Epithelial cell of esophagus (primary cell): ENCODE measurements at regions not wholly inside any gene's neighbourhood (a gene's known extent, or its start where the extent isn't known, plus 50 kb on each side); places are given as distances from the start of the nearest gene placed in this dataset.

Experiments used
- DNase-seq: peaks from one replicate; pipeline ENCODE4 v3.0.0; 2010; ENCODE audit warnings: low read depth
- H3K4me3 ChIP-seq: 2 replicates; pipeline ENCODE4 v1.5.1; 2011; ENCODE audit warnings: mild to moderate bottlenecking, low read length, control low read depth
- TF ChIP-seq, protein P1 (sequence below): IDR thresholded peaks from 2 replicates; pipeline ENCODE4 v1.5.1; 2011; ENCODE audit warnings: low read depth, mild to moderate bottlenecking, low read length, control low read depth, inconsistent platforms; ENCODE audit not compliant: insufficient read depth; ENCODE audit errors: missing control alignments

- H3K4me3 ChIP-seq: no peak overlapping the region
- TF ChIP-seq, protein P1, sequence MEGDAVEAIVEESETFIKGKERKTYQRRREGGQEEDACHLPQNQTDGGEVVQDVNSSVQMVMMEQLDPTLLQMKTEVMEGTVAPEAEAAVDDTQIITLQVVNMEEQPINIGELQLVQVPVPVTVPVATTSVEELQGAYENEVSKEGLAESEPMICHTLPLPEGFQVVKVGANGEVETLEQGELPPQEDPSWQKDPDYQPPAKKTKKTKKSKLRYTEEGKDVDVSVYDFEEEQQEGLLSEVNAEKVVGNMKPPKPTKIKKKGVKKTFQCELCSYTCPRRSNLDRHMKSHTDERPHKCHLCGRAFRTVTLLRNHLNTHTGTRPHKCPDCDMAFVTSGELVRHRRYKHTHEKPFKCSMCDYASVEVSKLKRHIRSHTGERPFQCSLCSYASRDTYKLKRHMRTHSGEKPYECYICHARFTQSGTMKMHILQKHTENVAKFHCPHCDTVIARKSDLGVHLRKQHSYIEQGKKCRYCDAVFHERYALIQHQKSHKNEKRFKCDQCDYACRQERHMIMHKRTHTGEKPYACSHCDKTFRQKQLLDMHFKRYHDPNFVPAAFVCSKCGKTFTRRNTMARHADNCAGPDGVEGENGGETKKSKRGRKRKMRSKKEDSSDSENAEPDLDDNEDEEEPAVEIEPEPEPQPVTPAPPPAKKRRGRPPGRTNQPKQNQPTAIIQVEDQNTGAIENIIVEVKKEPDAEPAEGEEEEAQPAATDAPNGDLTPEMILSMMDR: no peak
- no peak for DNase-seq
Measured at GRCh38 chr2:42984617-42985016, 192.2 kb upstream of the HAAO start.

GRCh38 chr2:42984081-42984480 is 191.7 kb upstream of the HAAO start:
- DNase-seq: no peak
- H3K4me3 ChIP-seq: no peak overlapping the region
- TF ChIP-seq, protein P1: no peak

GRCh38 chr2:42980764-42981416 is 188.5 kb upstream of the HAAO start:
- DNase-seq: no peak
- TF ChIP-seq, protein P1: no peak
- no peak overlapping the region for H3K4me3 ChIP-seq

- no peak overlapping the region for H3K4me3 ChIP-seq
- TF ChIP-seq, protein P1: no peak
- DNase-seq: no peak
Measured at GRCh38 chr2:42979870-42980763, 187.7 kb upstream of the HAAO start.

DNA sequence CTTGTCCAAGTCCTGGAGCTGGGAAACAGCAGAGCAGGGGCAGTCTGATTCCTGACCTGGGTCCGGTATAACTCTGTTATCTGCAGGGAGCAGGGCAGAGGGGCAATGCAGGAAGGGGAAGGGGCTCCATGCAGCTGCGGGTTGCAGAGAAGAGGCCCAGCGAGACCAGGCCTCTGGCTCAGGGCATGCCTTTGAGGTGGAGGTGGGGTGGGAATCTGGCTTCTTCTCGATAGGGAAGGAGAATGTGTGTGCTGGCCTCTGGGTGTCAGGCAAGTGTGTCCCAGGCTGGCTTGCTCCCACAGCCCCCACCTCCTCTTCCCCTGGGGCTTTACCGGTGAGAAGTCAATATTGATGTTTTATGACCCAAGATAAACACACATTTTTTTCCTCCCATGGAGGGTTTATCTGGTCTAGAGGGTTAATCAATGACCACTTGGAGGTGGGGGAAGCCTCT is 187.1 kb upstream of the HAAO start:
- H3K4me3 ChIP-seq: no peak overlapping the region
- DNase-seq: no peak
- TF ChIP-seq, protein P1: no peak

GRCh38 chr2:42978887-42979415 is 186.6 kb upstream of the HAAO start:
- TF ChIP-seq, protein P1: no peak
- H3K4me3 ChIP-seq: no peak overlapping the region
- DNase-seq: no peak
